HG02798 (cell line): ENCODE measurements at regions not wholly inside any gene's neighbourhood (a gene's known extent, or its start where the extent isn't known, plus 50 kb on each side); places are given as distances from the start of the nearest gene placed in this dataset.

Source experiments
- ATAC-seq: cut with Tn5 transposase; IDR thresholded peaks from one replicate; pipeline ENCODE4 v1.9.1; 2021; ENCODE audit warnings: mild to moderate bottlenecking; ENCODE audit not compliant: unreplicated experiment, poor library complexity

GRCh38 chrX:9087271-9088040, 53.5 kb upstream of the FAM9B start:
- ATAC-seq = no peak

DNA sequence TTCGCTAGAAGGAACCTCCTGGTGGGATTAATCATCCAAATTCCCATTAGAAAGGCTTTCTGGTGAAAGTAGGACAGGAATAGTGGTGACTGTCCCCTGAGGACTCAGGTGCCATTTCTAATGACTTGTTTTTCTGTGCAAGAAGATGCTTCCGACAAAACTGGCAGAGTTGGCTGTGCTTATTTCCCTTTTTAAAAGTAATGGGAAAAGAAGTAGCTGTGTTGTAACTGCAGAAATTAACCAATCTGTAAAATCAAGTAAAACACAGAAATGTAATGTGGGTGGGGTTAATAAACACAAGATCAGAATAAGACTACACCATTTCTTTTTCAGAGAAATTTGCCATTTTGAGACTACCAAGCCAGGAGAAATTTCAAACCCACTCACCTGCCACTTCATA, 55.0 kb upstream of the FAM9B start:
- no peak for ATAC-seq

DNA sequence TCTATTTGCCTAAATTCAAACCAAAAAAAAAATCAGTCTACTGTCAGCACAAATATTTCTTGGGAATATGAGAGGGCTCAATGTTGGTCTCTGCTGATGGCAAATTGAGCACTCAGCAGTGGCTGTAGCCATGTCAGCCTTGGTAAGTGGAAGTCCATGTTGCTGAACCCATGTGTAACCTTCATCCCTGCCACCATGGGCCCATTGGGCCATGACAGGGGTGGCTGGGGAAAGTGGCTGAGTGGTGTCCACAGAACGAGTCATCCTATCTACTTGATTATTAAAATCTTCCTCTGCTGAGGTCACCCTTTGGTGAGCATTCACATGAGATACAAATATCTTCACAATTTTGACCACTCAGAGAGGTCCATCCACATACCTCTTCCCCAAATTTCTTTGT, 56.8 kb upstream of the FAM9B start:
- ATAC-seq = no peak

- ATAC-seq = no peak
These were observed 57.3 kb upstream of the FAM9B start for GRCh38 chrX:9091258-9091657.

DNA sequence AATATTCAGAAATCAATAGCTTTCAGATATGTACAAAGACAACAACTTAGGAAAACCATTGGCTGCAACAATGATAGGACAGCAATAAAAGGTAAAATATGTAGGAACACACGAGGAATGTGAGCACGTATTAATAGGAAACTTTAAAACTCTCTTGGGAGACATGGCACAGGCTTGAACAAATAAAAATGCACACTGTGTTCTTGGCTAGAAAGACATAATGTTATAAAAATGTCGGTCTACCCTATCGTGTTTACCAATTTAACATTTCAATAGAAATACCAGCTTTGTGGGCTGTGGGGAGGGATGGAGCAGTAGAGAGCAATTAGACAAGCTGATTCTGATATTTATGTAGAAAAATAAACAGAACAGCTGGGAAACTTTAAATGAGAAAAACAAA, 69.0 kb upstream of the FAM9B start:
- ATAC-seq = no peak

DNA sequence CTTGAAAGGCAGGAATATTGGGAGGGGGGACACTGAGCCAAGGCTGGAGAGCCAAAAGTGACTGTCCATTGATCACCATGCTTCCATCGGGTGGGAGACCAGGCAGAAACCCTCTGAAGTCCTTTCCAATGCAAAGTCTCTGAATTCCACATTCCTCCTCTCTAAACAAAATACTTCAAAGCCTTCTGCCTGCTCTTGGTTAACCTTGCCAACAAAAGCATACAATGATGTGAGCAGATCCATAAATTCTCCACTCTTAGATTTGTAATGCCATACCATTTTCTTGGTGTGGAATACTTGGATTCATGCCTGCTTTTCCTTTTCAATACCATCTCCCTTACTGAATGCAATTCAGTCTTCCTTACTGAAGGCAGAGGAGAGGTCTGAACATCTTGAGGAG, 74.1 kb upstream of the FAM9B start:
- no peak for ATAC-seq

GRCh38 chrX:9110808-9111207, 76.9 kb upstream of the FAM9B start:
- no peak for ATAC-seq

DNA sequence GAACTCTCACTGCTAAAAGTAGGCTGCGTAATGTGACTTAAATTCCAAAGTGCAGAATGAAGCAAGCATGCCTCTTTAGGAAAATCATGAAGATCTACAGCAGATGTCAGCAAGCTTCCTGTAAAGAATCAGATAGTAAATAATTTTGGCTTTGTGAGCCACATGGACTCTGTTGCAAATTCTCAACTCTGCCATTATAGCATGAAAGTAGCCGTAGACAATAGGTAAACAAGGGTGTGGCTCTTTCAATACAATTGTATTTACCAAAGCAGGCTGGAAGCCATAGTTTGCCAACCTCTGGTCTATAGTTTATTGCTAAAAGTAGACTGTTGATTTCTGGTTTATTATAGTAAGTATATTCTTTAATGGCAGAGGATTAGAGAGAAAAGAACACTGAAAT, 80.3 kb upstream of the FAM9B start:
- no peak for ATAC-seq

- no peak for ATAC-seq
These were observed 83.9 kb upstream of the FAM9B start for GRCh38 chrX:9117851-9118250.

DNA sequence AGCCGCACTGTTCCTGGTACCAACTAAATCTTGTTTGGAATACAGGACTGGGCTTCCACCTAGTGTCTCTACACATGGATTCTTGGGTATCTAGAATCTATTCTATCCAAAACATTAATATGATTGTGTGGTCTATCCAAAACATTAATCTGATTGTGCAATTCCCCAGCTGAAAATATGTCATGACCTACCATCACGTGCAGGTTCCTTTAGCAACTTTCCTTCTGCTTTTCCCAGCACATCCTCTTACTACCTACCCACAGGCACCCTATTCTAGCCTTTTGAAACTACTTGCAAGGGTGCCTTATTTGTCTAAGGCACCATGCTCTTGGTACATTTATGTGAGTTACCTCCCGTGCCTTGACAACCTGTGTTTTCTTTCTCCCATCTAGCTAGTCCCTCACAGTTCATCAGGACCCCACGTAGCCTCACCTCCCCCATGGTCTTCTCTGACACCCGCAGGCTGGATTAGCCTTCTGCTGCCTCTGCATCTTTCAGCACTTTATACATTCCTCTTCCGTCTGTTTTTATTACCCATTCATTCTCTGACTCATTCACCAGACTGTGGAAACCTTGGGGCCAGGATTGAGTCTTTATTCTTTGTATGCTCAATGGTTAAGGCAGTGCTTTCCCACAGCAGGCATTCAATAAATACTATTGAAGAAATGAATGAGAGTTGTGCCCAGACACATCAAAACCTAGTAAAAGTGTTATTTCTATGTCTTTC, 88.8 kb upstream of the FAM9B start:
- ATAC-seq = no peak

- ATAC-seq = no peak
These were observed 94.1 kb upstream of the FAM9B start for GRCh38 chrX:9127986-9128385.

- no peak for ATAC-seq
These were observed 96.1 kb upstream of the FAM9B start for GRCh38 chrX:9130031-9130430.

DNA sequence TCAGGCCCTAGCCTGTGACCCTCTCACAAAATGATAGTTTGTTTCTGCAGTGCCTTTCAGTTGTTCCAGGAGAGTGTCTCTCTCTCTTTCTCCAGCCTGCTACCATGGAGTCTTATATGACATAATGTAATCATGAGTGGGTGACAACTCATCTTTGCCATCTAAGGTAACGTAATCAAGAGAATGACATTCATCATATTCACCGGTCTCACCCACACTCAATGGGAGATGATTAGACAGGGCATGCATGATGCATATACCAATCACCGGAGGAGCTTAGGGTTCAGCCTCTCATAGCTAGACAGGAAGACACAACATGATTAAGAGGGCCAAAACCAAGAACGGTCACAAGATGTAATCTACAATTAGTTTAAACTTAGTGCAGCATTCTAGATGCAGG, 97.1 kb upstream of the FAM9B start:
- no peak for ATAC-seq

- no peak for ATAC-seq
These were observed 98.2 kb upstream of the FAM9B start for GRCh38 chrX:9132036-9132638.

- no peak for ATAC-seq
These were observed 99.5 kb upstream of the FAM9B start for GRCh38 chrX:9133426-9133825.

- ATAC-seq = no peak
These were observed 100.4 kb upstream of the FAM9B start for GRCh38 chrX:9134366-9134765.

GRCh38 chrX:9135901-9136510, 102.1 kb upstream of the FAM9B start:
- ATAC-seq = no peak

- no peak for ATAC-seq
These were observed 103.2 kb upstream of the FAM9B start for GRCh38 chrX:9137152-9137551.

- no peak for ATAC-seq
These were observed 107.6 kb upstream of the FAM9B start for GRCh38 chrX:9141496-9141895.

DNA sequence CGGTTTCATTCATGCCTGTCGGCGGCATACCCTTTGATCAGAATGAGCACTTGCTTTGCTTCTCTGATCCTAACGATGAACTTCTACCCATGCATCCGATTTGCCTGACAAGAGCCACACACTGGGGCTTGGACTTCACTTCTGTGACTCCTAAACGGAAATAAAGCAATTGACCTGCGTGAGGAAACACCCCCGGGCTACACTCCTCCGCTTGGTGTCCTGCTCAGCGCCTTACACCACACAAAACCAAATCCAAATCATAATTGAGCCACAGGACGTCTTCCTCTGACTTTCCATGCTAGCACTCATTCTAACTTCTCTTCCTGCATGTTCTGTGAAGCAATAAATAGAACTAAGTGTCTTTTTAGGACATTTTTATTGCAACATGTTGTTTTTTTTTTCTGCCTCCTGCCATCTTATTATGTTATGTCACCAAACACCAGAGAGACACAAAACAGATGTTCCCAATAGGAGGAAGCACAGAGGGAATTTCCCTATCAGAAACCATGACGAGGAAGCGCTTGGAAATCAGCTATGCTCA, 110.8 kb upstream of the FAM9B start:
- no peak for ATAC-seq

- no peak for ATAC-seq
These were observed 112.7 kb upstream of the FAM9B start for GRCh38 chrX:9146657-9147056.
